HT-29 (cell line): ENCODE measurements at regions not wholly inside any gene's neighbourhood (a gene's known extent, or its start where the extent isn't known, plus 50 kb on each side); places are given as distances from the start of the nearest gene placed in this dataset. TPM values are rescaled to one million over a fixed set of nuclear protein-coding genes. Genes with fewer than 3 reads are reported as not detected.

Source experiments
- DNase-seq: peaks from one replicate; pipeline ENCODE4 v3.0.0-alpha.2; 2015; ENCODE audit warnings: low spot score
- small RNA-seq: library from RNA; depleted of rRNA; stranded (forward); fragments of <200 nt; gene quantifications from one replicate; pipeline ENCODE3, GENCODE V24; 2014

DNA sequence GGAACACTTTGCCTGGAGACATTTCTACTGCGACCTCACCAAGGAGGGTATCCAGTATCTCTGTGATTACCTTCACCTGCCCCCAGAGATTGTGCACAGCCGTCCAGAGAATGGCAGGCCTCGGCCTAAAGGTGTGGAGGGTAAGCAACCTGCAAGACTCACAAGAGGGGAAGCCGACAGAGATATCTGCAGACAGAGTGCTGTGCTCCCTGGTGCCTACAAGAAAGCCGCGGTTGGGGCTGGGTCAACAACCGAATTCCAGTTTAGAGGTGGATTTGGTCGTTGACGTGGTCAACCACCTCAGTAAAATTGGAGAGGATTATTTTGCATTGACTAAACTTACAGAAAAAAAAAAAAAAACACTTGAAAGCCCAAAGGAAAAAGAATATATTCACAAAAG lies 107.8 kb upstream of the ISL1 start:
- DNase-seq = no peak

DNA sequence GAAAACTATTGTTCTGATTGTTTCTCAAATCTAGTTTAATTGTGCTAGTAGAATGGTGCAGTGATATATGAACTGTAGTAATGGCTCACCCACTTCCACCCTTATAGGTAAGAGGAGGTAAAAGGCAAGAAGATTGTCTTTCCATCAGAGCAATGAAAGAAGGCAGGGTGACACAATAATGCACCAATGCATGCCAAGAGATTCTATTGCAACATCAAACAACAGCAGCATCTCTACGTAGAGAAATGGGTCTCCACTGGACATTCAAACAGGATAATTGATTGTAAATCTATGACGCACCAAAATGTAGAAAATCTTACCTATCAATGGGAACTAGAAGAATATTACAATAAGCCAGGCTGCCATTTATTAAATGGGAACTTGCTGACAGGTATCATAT lies 107.0 kb upstream of the ISL1 start:
- DNase-seq = no peak

DNA sequence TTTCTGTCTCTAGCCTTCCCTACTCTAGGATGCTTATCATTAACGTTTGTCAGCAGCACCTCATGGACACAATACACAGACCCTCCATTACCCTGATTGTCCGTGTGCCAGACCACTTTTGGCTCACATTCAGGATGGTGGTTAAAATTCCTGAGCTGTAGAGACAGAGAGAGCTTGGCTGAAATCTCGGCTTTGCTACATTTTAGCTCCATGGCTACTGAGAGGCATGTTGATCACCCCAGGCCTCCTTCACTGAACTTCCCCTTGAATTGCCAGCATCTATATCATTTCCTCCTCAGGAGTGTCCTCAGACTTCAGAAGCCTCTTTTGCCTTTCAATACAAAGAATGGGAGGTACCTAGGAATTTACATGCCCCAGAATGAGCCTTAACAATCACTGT lies 104.7 kb upstream of the ISL1 start:
- DNase-seq = no peak

DNA sequence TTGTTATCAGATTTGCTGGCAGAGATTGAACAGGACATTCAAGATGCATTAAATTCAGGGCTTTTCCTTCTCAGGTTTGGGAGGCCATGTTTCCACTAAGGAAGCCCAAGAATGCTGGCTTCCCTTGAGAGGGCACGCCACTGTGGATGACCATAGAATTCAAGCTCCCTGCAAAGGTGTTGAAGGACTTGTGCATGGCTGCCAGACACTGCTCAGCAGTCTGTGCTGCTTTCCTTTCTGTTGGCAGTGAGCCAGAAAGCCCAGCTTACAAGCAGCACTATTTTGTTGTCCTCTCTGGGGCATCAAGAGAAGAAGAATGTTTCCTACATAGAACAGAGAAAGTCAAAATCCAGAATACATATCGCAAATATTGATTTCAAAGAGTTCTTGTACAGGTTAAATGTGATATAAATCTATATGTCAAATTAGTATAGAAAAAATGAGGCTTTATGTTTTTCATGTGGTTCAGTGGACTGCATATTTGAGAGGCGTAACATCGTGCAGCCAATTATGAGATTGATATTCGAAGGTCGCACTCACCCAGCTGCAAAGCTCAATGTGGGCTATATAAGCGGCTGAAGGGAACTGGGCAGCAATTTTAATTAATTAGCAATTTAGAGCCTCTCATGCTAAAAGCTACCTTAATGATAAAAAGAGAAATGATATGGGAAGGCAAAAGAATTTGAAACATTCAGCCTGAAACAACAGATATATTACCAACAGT lies 103.1 kb upstream of the ISL1 start:
- peak; percentile 25 for DNase-seq

DNA sequence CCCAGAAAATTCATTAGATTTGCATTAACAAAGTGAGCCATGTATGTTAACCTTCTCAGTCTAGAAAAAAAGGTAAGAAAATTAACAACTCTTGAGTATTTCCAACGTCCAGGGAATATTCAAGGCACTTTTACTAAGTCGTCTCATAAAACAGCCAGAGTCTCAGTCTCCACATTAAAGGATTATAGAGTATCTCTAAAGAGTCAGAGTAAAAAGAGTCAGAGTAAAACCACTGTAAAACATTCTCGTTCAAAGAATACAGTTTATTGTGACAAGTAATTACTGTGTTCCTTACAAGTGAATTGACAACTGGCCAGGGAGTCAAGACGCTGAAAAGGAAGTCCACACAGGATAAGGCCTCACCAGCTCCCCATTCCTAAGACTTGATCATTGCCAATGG lies 97.2 kb upstream of the ISL1 start:
- no peak for DNase-seq

DNA sequence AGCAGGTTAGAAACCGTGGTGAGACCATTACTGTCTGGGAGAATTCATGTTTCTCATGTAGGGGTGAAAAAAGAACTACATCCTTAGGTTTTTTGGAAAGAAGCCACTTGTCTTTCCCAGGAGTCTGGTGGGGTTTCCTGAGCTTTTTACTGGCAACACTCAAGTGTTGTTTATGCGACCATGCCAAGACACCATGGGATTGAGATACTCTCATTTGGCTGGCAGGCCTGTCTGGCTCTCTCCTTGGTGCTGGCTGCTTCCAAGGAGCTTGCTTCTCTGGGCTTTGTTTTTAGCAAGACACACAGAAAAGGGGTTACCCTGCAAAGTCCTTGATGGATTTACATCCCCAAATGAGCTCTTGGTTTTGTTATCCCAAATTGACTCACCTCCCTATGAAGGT lies 80.9 kb upstream of the ISL1 start:
- DNase-seq = no peak

DNA sequence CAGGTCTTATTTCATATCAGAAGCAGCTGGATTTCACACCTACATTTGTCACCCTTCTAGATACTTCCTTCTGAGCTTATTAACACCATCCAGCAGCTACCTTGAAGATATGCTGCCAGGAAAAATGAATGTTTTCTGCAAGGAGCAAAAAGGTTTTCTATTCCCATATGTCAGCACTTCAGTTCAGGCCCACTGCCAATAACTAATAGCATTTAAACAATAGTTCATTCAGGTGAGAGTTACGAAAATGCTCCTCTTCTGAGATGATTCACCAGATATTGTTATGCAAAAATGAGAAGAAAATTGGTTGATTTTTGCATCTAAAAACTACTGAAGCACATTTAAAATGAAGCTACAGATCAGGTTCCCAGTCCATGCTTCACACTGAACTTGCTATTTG lies 56.4 kb upstream of the ISL1 start:
- no peak for DNase-seq

Small RNA genes in the stretch of these regions (small RNA-seq; reads per million reads assigned to genes)
- gene AC022441.3 (not detected), gene RNU6-1296P (not detected), gene RNU6-480P (not detected)
